Transverse colon (tissue), 4 donors: ENCODE measurements at regions not wholly inside any gene's neighbourhood (a gene's known extent, or its start where the extent isn't known, plus 50 kb on each side); places are given as distances from the start of the nearest gene placed in this dataset.

Experiments
- CTCF ChIP-seq, 5 experiments: fragments of 200-600 bp in 3 of 5; fragments of 450-650 bp in 2 of 5; sonication (generic) in 3 of 5; IDR thresholded peaks; 1 replicate in 2 of 5; 2 replicates in 3 of 5; pipeline ENCODE4 v1.5.1; 2016 to 2017; ENCODE audit warnings: antibody characterized with exemption in 5 of 5, inconsistent platforms in 3 of 5, mild to moderate bottlenecking in 2 of 5, moderate library complexity in 1 of 5
- EP300 ChIP-seq: sonication (generic); formaldehyde crosslinking; IDR thresholded peaks from one replicate; pipeline ENCODE4 v1.6.1; 2017; ENCODE audit warnings: antibody characterized with exemption, low read depth
- POLR2A ChIP-seq: fragments of 450-650 bp; IDR thresholded peaks from one replicate; pipeline ENCODE4 v1.6.1; 2016; ENCODE audit warnings: antibody characterized with exemption, mild to moderate bottlenecking, moderate library complexity
- POLR2AphosphoS5 ChIP-seq, 3 donors: sonication (generic); formaldehyde crosslinking; IDR thresholded peaks; one replicate each; pipeline ENCODE4 v1.6.1; 2016; ENCODE audit warnings: antibody characterized with exemption in 3 of 3

DNA sequence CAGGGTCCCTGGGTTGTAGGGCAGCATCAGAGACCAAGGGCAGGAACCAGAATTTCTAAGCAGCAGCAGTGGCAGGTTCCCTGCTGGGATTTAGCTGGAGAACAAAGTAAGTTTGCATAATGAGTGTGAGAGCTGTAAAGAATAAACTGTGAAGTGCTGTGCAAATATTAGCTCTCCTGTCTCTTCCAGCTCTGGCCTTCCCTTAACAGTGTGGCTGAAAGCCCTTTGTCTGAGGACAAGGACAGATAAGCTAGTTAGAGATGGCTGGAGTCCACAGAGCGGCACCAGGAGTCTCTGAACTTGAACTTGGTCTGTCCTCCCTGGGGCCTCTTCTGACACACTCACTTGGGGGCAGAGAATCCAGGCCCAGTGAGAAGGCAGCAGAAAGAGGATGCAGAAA, 98.2 kb upstream of the WSCD1 start:
- TF ChIP-seq CTCF (IDR thresholded peaks at IDR 0.05) (no peak), EP300 (no peak), POLR2A (no peak), POLR2AphosphoS5 (IDR thresholded peaks at IDR 0.05) (no peak)
